ENCODE measurements at regions not wholly inside any gene's neighbourhood (a gene's known extent, or its start where the extent isn't known, plus 50 kb on each side); places are given as distances from the start of the nearest gene placed in this dataset.

DNA sequence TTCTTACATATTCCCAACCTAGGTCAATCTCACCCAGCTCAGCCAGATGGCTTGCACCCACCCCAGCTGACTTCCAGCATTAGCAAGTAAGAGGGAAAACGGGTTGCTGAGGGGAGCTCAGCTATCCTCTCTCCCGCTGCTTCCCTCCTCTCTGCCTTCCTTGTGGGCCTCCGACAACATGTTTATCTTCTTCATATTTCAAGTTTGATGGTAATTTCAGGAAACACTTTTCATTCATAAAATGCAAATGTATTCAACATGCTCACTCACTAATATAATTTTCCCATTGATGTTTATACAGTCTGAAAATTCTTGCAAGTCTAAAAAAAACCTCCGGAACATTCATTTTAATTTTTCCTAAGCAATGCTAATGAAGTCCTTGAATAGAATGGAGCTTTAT is 372.5 kb upstream of the B3GAT1 start:
- TF ChIP-seq POLR2AphosphoS5 (IDR thresholded peaks at IDR 0.05): no peak
- TF ChIP-seq, protein P1, sequence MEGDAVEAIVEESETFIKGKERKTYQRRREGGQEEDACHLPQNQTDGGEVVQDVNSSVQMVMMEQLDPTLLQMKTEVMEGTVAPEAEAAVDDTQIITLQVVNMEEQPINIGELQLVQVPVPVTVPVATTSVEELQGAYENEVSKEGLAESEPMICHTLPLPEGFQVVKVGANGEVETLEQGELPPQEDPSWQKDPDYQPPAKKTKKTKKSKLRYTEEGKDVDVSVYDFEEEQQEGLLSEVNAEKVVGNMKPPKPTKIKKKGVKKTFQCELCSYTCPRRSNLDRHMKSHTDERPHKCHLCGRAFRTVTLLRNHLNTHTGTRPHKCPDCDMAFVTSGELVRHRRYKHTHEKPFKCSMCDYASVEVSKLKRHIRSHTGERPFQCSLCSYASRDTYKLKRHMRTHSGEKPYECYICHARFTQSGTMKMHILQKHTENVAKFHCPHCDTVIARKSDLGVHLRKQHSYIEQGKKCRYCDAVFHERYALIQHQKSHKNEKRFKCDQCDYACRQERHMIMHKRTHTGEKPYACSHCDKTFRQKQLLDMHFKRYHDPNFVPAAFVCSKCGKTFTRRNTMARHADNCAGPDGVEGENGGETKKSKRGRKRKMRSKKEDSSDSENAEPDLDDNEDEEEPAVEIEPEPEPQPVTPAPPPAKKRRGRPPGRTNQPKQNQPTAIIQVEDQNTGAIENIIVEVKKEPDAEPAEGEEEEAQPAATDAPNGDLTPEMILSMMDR (IDR thresholded peaks at IDR 0.05): no peak
- TF ChIP-seq POLR2A (IDR thresholded peaks at IDR 0.05): no peak
